Neural cell (in vitro differentiated cells): ENCODE measurements at regions not wholly inside any gene's neighbourhood (a gene's known extent, or its start where the extent isn't known, plus 50 kb on each side); places are given as distances from the start of the nearest gene placed in this dataset.

ENCODE experiments used
- CTCF ChIP-seq: fragments of 450-650 bp; IDR thresholded peaks from 2 replicates; pipeline ENCODE4 v1.5.1; 2014; ENCODE audit warnings: antibody characterized with exemption, mild to moderate bottlenecking, moderate library complexity; ENCODE audit not compliant: poor library complexity, severe bottlenecking
- EP300 ChIP-seq: fragments of 450-650 bp; conservative IDR thresholded peaks from 2 replicates; pipeline ENCODE4 v1.6.1; 2014; ENCODE audit warnings: antibody characterized with exemption, mild to moderate bottlenecking, moderate library complexity; ENCODE audit not compliant: poor library complexity, severe bottlenecking
- EZH2 ChIP-seq: fragments of 200-600, 300-800 bp; shearing (Covaris generic), sonication (generic); IDR thresholded peaks from 2 replicates; pipeline ENCODE4 v1.6.1; 2014; ENCODE audit warnings: antibody characterized with exemption, low read length, borderline replicate concordance, mild to moderate bottlenecking; ENCODE audit not compliant: insufficient read depth, poor library complexity, severe bottlenecking
- MXI1 ChIP-seq: fragments of 450-650 bp; conservative IDR thresholded peaks from 2 replicates; pipeline ENCODE4 v1.6.1; 2014; ENCODE audit warnings: antibody characterized with exemption, mild to moderate bottlenecking; ENCODE audit not compliant: poor library complexity, severe bottlenecking
- POLR2AphosphoS5 ChIP-seq: IDR thresholded peaks from 2 replicates; pipeline ENCODE4 v1.6.1; 2012
- RAD21 ChIP-seq: fragments of 450-650 bp; conservative IDR thresholded peaks from 2 replicates; pipeline ENCODE4 v1.6.1; 2014; ENCODE audit warnings: antibody characterized with exemption, mild to moderate bottlenecking, moderate library complexity
- REST ChIP-seq: IDR thresholded peaks from 2 replicates; pipeline ENCODE4 v1.6.1; 2012; ENCODE audit warnings: borderline replicate concordance
- SMC3 ChIP-seq: fragments of 450-650 bp; conservative IDR thresholded peaks from 2 replicates; pipeline ENCODE4 v1.6.1; 2014; ENCODE audit warnings: antibody characterized with exemption, mild to moderate bottlenecking, moderate library complexity; ENCODE audit not compliant: poor library complexity
- TAF1 ChIP-seq: IDR thresholded peaks from 2 replicates; pipeline ENCODE4 v1.6.1; 2012; ENCODE audit warnings: low read depth

DNA sequence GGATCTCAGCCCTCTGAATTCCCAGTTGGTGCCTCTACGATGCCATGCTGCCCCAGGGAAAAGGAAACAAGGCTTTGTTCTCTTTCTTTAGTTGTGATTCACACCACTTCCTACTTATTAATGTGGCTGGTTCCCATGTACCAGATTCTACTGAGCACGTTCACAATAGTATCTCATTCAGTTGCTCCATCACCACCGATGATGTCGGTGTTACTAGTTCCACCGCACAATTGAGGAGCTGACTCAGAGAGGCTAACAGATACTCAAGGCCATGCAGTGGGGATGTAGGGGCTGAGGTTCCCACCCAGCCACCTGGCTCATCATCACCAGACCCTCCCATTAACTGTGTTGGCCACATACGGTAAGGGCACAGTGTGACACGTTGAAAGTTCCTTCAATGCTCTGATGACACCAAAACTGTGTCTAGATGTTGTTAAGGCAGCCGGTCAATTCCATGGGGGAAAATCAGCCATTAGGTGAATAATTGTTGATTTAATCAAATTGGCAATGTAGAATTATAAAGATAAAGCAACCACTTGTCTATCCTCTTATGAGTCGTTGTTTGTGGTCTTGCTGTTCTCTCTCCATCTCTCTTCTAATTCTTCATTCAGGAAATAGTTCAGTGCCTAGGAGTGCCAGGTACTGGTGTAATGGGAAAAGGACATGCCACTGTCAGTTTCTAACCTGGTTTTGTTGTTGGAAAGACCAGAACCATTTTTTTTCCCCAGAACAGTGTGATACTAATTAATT lies 244.2 kb upstream of the CRY1 start:
- TF ChIP-seq CTCF (no peak), POLR2AphosphoS5 (no peak), TAF1 (no peak), RAD21 (no peak), REST (no peak), SMC3 (no peak), EP300 (no peak), EZH2 (no peak), MXI1 (no peak)
